ENCODE measurements at regions not wholly inside any gene's neighbourhood (a gene's known extent, or its start where the extent isn't known, plus 50 kb on each side); places are given as distances from the start of the nearest gene placed in this dataset.

DNA sequence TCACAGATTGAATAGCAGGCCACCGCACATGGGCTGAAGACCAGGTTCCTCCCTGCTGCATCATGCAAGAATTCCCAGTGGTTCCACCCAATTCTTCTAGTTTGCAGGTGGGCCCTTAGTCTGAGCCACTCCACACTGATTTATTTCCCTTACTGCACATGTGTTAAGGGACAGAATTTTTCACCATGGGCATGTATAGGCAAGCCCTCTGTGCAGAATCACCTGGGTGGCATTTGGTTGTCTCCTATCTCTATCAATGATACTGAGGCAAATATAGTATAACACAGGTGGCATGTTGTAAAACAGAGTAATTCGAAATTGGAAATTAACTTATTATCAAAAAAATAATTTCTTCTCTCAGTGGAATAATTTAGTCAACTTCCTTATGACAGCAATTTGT, 1892.4 kb downstream of the NCAM2 start (continued):
- TF ChIP-seq, protein P1, sequence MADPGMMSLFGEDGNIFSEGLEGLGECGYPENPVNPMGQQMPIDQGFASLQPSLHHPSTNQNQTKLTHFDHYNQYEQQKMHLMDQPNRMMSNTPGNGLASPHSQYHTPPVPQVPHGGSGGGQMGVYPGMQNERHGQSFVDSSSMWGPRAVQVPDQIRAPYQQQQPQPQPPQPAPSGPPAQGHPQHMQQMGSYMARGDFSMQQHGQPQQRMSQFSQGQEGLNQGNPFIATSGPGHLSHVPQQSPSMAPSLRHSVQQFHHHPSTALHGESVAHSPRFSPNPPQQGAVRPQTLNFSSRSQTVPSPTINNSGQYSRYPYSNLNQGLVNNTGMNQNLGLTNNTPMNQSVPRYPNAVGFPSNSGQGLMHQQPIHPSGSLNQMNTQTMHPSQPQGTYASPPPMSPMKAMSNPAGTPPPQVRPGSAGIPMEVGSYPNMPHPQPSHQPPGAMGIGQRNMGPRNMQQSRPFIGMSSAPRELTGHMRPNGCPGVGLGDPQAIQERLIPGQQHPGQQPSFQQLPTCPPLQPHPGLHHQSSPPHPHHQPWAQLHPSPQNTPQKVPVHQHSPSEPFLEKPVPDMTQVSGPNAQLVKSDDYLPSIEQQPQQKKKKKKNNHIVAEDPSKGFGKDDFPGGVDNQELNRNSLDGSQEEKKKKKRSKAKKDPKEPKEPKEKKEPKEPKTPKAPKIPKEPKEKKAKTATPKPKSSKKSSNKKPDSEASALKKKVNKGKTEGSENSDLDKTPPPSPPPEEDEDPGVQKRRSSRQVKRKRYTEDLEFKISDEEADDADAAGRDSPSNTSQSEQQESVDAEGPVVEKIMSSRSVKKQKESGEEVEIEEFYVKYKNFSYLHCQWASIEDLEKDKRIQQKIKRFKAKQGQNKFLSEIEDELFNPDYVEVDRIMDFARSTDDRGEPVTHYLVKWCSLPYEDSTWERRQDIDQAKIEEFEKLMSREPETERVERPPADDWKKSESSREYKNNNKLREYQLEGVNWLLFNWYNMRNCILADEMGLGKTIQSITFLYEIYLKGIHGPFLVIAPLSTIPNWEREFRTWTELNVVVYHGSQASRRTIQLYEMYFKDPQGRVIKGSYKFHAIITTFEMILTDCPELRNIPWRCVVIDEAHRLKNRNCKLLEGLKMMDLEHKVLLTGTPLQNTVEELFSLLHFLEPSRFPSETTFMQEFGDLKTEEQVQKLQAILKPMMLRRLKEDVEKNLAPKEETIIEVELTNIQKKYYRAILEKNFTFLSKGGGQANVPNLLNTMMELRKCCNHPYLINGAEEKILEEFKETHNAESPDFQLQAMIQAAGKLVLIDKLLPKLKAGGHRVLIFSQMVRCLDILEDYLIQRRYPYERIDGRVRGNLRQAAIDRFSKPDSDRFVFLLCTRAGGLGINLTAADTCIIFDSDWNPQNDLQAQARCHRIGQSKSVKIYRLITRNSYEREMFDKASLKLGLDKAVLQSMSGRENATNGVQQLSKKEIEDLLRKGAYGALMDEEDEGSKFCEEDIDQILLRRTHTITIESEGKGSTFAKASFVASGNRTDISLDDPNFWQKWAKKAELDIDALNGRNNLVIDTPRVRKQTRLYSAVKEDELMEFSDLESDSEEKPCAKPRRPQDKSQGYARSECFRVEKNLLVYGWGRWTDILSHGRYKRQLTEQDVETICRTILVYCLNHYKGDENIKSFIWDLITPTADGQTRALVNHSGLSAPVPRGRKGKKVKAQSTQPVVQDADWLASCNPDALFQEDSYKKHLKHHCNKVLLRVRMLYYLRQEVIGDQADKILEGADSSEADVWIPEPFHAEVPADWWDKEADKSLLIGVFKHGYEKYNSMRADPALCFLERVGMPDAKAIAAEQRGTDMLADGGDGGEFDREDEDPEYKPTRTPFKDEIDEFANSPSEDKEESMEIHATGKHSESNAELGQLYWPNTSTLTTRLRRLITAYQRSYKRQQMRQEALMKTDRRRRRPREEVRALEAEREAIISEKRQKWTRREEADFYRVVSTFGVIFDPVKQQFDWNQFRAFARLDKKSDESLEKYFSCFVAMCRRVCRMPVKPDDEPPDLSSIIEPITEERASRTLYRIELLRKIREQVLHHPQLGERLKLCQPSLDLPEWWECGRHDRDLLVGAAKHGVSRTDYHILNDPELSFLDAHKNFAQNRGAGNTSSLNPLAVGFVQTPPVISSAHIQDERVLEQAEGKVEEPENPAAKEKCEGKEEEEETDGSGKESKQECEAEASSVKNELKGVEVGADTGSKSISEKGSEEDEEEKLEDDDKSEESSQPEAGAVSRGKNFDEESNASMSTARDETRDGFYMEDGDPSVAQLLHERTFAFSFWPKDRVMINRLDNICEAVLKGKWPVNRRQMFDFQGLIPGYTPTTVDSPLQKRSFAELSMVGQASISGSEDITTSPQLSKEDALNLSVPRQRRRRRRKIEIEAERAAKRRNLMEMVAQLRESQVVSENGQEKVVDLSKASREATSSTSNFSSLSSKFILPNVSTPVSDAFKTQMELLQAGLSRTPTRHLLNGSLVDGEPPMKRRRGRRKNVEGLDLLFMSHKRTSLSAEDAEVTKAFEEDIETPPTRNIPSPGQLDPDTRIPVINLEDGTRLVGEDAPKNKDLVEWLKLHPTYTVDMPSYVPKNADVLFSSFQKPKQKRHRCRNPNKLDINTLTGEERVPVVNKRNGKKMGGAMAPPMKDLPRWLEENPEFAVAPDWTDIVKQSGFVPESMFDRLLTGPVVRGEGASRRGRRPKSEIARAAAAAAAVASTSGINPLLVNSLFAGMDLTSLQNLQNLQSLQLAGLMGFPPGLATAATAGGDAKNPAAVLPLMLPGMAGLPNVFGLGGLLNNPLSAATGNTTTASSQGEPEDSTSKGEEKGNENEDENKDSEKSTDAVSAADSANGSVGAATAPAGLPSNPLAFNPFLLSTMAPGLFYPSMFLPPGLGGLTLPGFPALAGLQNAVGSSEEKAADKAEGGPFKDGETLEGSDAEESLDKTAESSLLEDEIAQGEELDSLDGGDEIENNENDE (IDR thresholded peaks at IDR 0.05; ENCODE audit: insufficient replicate concordance, low read length): no peak

All from H1 (cell line).